ENCODE measurements at regions not wholly inside any gene's neighbourhood (a gene's known extent, or its start where the extent isn't known, plus 50 kb on each side); places are given as distances from the start of the nearest gene placed in this dataset.
"Not testable (repeated sequence)": the region's sequence is repeated elsewhere in the genome, so short reads cannot be mapped to it uniquely, and the experiment has no call there.

- POLR2A ChIA-PET (ENCODE audit: partially characterized antibody): no interaction called here
- CTCF ChIA-PET (ENCODE audit: partially characterized antibody): no interaction called here
- intact Hi-C loops (cut with micrococcal nuclease): no loop called here
- no peaks in the 10 kb centered on the region for H3K36me3 ChIP-seq (ENCODE audit: insufficient read depth, low read length)
- no peaks in the 10 kb centered on the region for H3K27me3 ChIP-seq (ENCODE audit: insufficient read depth, low read length)
- Mint-ChIP-seq H3K9me3 (peaks cover 0 to 14% (median 4%) of the 10 kb centered on the region in 8 donors), H3K27ac (no peak overlapping the region), H3K36me3 (no peaks in the 10 kb centered on the region), H3K4me1 (no peaks in the 10 kb centered on the region), H3K27me3 (no peaks in the 10 kb centered on the region), H3K4me3 (no peak overlapping the region)
- H3K9me3 ChIP-seq (ENCODE audit: control insufficient read depth in 1 of 2, low read length in 2 of 2): no peaks in the 10 kb centered on the region
- H3K4me3 ChIP-seq (ENCODE audit: low read length in 2 of 2): no peak overlapping the region
- H3K4me1 ChIP-seq (ENCODE audit: insufficient read depth, low read length): no peaks in the 10 kb centered on the region
- H3K27ac ChIP-seq (ENCODE audit: low read depth, low read length): no peak overlapping the region
- DNase-seq: no peak
Observed at GRCh38 chr7:51611937-51612336, 295.3 kb upstream of the COBL start.

GRCh38 chr7:51607447-51607846, 290.8 kb upstream of the COBL start:
- no peaks in the 10 kb centered on the region for H3K4me1 ChIP-seq (ENCODE audit: insufficient read depth, low read length)
- H3K27ac ChIP-seq (ENCODE audit: low read depth, low read length): no peak overlapping the region
- intact Hi-C loops (cut with micrococcal nuclease): no loop called here
- no peaks in the 10 kb centered on the region for H3K36me3 ChIP-seq (ENCODE audit: insufficient read depth, low read length)
- Mint-ChIP-seq H3K4me1 (no peaks in the 10 kb centered on the region), H3K36me3 (no peaks in the 10 kb centered on the region), H3K4me3 (no peak overlapping the region), H3K9me3 (peaks cover 0 to 9% (median 3%) of the 10 kb centered on the region in 8 donors), H3K27ac (peak overlapping the region in 1 of 7 donors; percentile 14), H3K27me3 (no peaks in the 10 kb centered on the region)
- ChIA-PET POLR2A (ENCODE audit: partially characterized antibody) (no interaction called here), CTCF (ENCODE audit: partially characterized antibody) (no interaction called here)
- DNase-seq: no peak
- H3K4me3 ChIP-seq (ENCODE audit: low read length in 2 of 2): no peak overlapping the region
- H3K9me3 ChIP-seq (ENCODE audit: control insufficient read depth in 1 of 2, low read length in 2 of 2): no peaks in the 10 kb centered on the region
- no peaks in the 10 kb centered on the region for H3K27me3 ChIP-seq (ENCODE audit: insufficient read depth, low read length)

DNA sequence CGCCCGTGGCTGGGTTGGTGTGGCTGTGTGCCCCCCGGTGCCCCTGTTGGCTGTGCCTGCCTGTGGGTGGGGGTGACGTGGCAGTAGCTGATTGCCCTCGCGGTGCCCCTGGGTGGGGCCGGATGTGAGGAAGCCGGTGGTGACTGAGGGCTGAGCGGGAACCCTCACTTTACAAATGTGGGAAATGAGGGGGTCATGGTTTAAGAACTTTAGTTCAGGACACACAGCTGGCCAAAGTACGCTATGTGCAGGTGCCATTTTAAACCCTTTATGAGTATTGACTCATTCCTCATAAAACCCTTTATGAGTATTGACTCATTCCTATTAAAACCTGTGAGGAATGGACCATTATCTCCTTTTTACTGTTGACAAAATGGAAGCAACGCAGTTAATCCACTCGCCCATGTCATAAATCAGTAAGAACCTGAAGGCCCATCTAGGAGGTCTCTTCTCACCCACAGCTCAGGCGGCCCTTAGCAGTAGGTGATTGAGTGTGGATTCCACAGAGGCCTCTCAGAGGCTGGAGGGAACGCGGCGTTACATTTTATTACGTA, 290.1 kb upstream of the COBL start:
- no peak overlapping the region for H3K4me3 ChIP-seq (ENCODE audit: low read length in 2 of 2)
- CTCF ChIA-PET (ENCODE audit: partially characterized antibody): no interaction called here
- H3K36me3 ChIP-seq (ENCODE audit: insufficient read depth, low read length): no peaks in the 10 kb centered on the region
- Mint-ChIP-seq H3K4me1 (no peaks in the 10 kb centered on the region), H3K27ac (no peak overlapping the region), H3K4me3 (no peak overlapping the region), H3K27me3 (no peaks in the 10 kb centered on the region), H3K9me3 (peaks cover 0 to 12% (median 6%) of the 10 kb centered on the region in 8 donors), H3K36me3 (no peaks in the 10 kb centered on the region)
- POLR2A ChIA-PET (ENCODE audit: partially characterized antibody): no interaction called here
- DNase-seq: no peak
- no peaks in the 10 kb centered on the region for H3K9me3 ChIP-seq (ENCODE audit: control insufficient read depth in 1 of 2, low read length in 2 of 2)
- H3K27me3 ChIP-seq (ENCODE audit: insufficient read depth, low read length): no peaks in the 10 kb centered on the region
- intact Hi-C loops (cut with micrococcal nuclease): no loop called here
- no peak overlapping the region for H3K27ac ChIP-seq (ENCODE audit: low read depth, low read length)
- no peaks in the 10 kb centered on the region for H3K4me1 ChIP-seq (ENCODE audit: insufficient read depth, low read length)

- Mint-ChIP-seq H3K36me3 (no peaks in the 10 kb centered on the region), H3K27ac (no peak overlapping the region), H3K4me3 (no peak overlapping the region), H3K9me3 (peaks cover 2 to 20% (median 15%) of the 10 kb centered on the region in 8 donors), H3K4me1 (no peaks in the 10 kb centered on the region), H3K27me3 (no peaks in the 10 kb centered on the region)
- Histone ChIP-seq H3K4me3 (ENCODE audit: low read length in 2 of 2) (no peak overlapping the region), H3K36me3 (ENCODE audit: insufficient read depth, low read length) (no peaks in the 10 kb centered on the region), H3K9me3 (ENCODE audit: control insufficient read depth in 1 of 2, low read length in 2 of 2) (no peaks in the 10 kb centered on the region), H3K4me1 (ENCODE audit: insufficient read depth, low read length) (no peaks in the 10 kb centered on the region), H3K27ac (ENCODE audit: low read depth, low read length) (no peak overlapping the region), H3K27me3 (ENCODE audit: insufficient read depth, low read length) (no peaks in the 10 kb centered on the region)
- ChIA-PET POLR2A (ENCODE audit: partially characterized antibody) (no interaction called here), CTCF (ENCODE audit: partially characterized antibody) (interaction anchor here (0.8 kb wide), 1 partner anchor 9 kb away, joined by 3 read pairs; no protein-coding TSS in a partner anchor)
- intact Hi-C loops (cut with micrococcal nuclease): no loop called here
- no peak for DNase-seq
Observed at GRCh38 chr7:51602376-51602775, 285.8 kb upstream of the COBL start.

- CTCF ChIA-PET (ENCODE audit: partially characterized antibody): interaction anchor here (0.8 kb wide), 1 partner anchor 8 kb away, joined by 3 read pairs; no protein-coding TSS in a partner anchor
- H3K9me3 ChIP-seq (ENCODE audit: control insufficient read depth in 1 of 2, low read length in 2 of 2): no peaks in the 10 kb centered on the region
- POLR2A ChIA-PET (ENCODE audit: partially characterized antibody): no interaction called here
- Mint-ChIP-seq H3K27ac (no peak overlapping the region), H3K4me3 (no peak overlapping the region), H3K4me1 (no peaks in the 10 kb centered on the region), H3K9me3 (peaks cover 0 to 26% (median 19%) of the 10 kb centered on the region in 8 donors), H3K36me3 (no peaks in the 10 kb centered on the region), H3K27me3 (no peaks in the 10 kb centered on the region)
- no peak overlapping the region for H3K4me3 ChIP-seq (ENCODE audit: low read length in 2 of 2)
- no peaks in the 10 kb centered on the region for H3K36me3 ChIP-seq (ENCODE audit: insufficient read depth, low read length)
- intact Hi-C loops (cut with micrococcal nuclease): no loop called here
- no peaks in the 10 kb centered on the region for H3K27me3 ChIP-seq (ENCODE audit: insufficient read depth, low read length)
- no peak overlapping the region for H3K27ac ChIP-seq (ENCODE audit: low read depth, low read length)
- DNase-seq: no peak
- no peaks in the 10 kb centered on the region for H3K4me1 ChIP-seq (ENCODE audit: insufficient read depth, low read length)
Observed at GRCh38 chr7:51601461-51601860, 284.9 kb upstream of the COBL start.

DNA sequence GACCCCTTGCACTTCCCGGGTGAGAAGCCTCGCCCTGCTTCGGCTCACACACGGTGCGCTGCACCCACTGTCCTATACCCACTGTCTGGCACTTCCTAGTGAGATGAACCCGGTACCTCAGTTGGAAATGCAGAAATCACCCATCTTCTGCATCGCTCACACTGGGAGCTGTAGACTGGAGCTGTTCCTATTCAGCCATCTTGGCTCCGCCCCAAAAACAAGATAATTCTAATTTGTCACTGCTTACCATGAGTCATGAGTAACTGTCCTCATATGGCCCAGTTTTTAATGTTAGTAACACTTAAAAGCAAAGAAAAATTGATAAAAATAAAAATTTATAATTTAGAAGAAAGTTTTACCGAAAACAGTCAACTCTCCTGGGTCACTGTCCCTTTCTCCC, 283.3 kb upstream of the COBL start:
- H3K27me3 Mint-ChIP-seq; H3K4me3 Mint-ChIP-seq; H3K36me3 Mint-ChIP-seq; H3K9me3 ChIP-seq (ENCODE audit: control insufficient read depth in 1 of 2, low read length in 2 of 2); intact Hi-C loops (cut with micrococcal nuclease); H3K4me3 ChIP-seq (ENCODE audit: low read length in 2 of 2); POLR2A ChIA-PET (ENCODE audit: partially characterized antibody); DNase-seq; H3K4me1 ChIP-seq (ENCODE audit: insufficient read depth, low read length); H3K27ac Mint-ChIP-seq; H3K4me1 Mint-ChIP-seq; H3K27ac ChIP-seq (ENCODE audit: low read depth, low read length); H3K27me3 ChIP-seq (ENCODE audit: insufficient read depth, low read length); H3K36me3 ChIP-seq (ENCODE audit: insufficient read depth, low read length); CTCF ChIA-PET (ENCODE audit: partially characterized antibody): not testable (repeated sequence)
- H3K9me3 Mint-ChIP-seq: peaks cover 0 to 26% (median 21%) of the 10 kb centered on the region in 8 donors

GRCh38 chr7:51593628-51594027, 277.0 kb upstream of the COBL start:
- H3K27ac Mint-ChIP-seq: no peak overlapping the region
- H3K27me3 ChIP-seq (ENCODE audit: insufficient read depth, low read length): no peaks in the 10 kb centered on the region
- intact Hi-C loops (cut with micrococcal nuclease): no loop called here

More at GRCh38 chr7:51593628-51594027, 277.0 kb upstream of the COBL start:
- Mint-ChIP-seq H3K4me1 (no peaks in the 10 kb centered on the region), H3K27me3 (no peaks in the 10 kb centered on the region), H3K36me3 (no peaks in the 10 kb centered on the region), H3K9me3 (peaks cover 0 to 19% (median 8%) of the 10 kb centered on the region in 8 donors), H3K4me3 (no peak overlapping the region)
- no peaks in the 10 kb centered on the region for H3K4me1 ChIP-seq (ENCODE audit: insufficient read depth, low read length)
- H3K27ac ChIP-seq (ENCODE audit: low read depth, low read length): no peak overlapping the region
- no peak overlapping the region for H3K4me3 ChIP-seq (ENCODE audit: low read length in 2 of 2)
- no peak for DNase-seq
- ChIA-PET POLR2A (ENCODE audit: partially characterized antibody) (no interaction called here), CTCF (ENCODE audit: partially characterized antibody) (interaction anchor here (1.6 kb wide), 1 partner anchor 8 kb away, joined by 3 read pairs; no protein-coding TSS in a partner anchor)
- H3K36me3 ChIP-seq (ENCODE audit: insufficient read depth, low read length): no peaks in the 10 kb centered on the region
- H3K9me3 ChIP-seq (ENCODE audit: control insufficient read depth in 1 of 2, low read length in 2 of 2): no peaks in the 10 kb centered on the region

All from CD4-positive, alpha-beta memory T cell (primary cell).